Kidney capillary endothelial cell (primary cell): ENCODE measurements at regions not wholly inside any gene's neighbourhood (a gene's known extent, or its start where the extent isn't known, plus 50 kb on each side); places are given as distances from the start of the nearest gene placed in this dataset.
A peak's percentile ranks its signal among the peaks of the same experiment; 100 is the strongest.

Source experiments
- DNase-seq: peaks from one replicate; pipeline ENCODE4 v3.0.0-alpha.2; 2018; ENCODE audit warnings: low spot score

DNA sequence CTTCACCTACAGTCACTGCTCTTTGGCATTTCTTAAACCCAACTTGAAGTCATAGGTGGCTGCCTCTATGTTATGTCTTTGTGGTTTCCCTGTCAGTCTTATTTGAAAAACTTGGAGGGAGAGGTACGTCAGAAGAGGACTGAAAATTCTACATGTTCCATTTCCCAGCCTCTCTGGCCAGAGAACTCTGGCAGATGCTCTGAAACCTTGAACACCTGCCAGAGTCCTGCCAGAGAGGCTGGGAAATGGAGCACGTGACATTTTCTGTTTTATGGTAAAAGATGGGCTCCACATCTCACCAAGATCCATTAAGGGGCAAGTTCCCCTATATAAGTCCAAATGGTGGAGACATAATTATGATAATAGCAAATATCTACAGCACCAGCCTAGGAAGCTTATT lies 99.5 kb downstream of the MAFB start:
- DNase-seq = no peak

DNA sequence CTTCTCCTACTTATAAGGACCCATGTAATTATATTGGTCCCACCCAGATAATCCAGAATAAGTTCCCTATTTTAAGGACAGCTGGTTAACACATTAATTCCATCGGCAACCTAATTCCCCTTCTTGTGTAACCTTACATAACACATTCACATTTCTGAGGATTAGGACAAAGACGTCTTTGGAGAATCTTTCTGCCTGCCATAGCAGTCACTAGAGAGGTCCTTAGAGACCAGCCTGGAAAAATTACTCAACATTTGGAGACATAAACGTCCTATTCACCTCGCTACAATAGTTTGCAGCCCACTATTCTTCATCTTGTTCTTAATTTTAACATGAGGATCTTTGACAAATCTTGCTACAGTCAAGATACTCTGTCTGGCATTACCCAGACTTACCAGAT lies 100.1 kb downstream of the MAFB start:
- DNase-seq = no peak

DNA sequence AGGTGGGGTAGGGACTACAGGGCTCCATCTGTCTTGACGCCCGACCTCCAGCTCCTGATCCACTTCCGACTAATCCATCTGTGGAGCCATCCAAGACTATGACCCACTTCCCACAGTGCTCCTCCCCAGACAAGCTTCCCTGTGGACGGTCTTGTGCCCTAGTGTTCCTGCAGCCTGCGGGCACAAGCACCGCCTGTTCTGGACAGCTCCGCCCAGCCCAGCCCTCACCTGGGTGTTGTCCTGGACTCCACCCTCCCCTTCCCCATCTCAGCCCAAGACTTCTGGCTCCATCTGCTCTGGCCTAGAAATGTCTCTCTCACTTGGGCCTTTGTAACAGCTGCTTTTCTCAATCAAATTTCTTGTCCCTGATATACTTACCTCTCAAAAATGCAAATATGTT lies 102.0 kb downstream of the MAFB start:
- DNase-seq = no peak

DNA sequence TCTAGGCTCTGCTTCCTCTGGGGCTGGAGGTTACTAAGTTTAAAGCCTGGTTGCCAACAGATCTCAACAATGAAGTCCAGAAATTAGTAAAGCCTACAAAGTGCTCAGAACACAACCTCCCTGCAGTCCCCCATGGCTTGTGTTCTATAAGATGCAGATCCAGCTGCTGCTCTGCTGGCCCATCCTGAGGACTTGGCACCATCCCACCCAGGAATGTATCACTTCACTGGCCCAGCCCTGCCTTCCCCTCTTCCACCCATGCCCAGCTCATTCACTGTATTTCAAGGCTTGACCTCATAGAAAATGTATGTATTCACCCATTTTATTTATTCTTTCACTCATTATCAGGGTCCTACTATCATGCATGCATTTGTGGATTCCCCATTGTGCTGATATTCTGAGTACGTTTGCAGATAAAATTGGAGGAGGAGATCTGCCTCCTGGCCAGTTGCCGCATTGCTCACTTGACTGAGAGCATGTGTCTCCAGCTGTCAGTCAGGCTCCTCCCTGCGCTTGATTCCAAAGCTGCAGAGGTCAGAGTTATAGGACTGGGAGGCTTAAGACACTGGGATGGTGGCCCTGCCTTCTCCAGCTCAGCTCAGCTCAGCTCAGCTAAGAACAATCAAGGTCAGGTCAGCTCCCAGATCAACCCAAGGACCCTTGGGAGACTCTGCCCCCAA lies 104.8 kb downstream of the MAFB start:
- DNase-seq = no peak

DNA sequence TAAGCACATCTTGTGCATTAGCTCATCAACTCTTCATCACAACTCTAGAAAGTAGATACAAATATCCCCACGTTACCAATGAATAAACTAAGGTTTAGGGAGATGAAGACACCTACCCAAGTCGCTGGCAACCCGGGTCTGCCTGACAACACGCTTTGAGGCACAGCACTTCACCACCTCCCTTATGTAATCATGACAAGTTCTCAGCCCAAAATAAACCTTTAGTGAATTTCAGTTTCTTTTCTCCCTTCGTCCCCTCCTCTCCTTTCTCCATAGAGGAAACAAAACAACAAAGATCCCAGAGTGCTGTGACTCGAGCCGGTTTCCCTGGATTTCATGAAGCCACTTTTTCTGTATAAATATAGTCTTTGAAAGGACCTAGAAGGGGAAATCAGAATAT lies 105.4 kb downstream of the MAFB start:
- no peak for DNase-seq

DNA sequence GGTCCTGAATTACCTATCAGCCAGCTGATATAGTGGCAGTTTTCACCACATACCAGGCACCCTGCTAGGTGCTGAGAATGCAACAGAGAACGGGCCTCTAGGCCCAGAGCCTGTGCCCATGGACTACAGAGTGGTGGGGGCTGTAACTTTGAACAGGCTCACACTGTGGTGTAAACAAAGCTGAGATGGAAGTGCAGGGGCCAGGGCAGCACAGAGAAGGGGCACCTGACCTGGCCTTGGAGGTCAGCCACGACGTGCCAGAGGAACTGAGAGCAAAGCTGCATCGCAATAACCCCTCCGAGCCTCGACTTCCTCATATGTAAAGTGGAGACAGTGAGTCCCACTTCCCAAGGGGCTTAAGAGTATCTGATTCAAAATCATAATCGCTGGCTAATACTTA lies 105.8 kb downstream of the MAFB start:
- no peak for DNase-seq

DNA sequence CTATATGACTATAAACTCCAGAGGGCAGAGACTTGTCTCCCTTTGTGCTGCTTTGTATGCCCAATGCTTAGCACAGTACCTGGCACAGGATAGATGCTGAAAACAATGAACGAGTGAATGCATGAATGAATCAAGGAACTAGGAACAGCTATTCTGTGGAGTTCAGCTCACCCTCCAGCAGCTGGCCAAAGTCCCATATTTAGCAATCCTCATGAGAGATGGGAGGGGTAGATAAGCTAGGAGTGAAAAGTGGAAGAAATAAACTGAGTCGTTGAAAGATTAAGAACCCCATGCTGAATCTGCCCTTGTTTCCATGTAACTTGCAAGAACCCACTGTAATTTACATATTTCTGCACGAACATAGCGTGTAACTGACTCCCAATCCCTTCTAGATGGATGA lies 106.5 kb downstream of the MAFB start:
- DNase-seq = no peak

DNA sequence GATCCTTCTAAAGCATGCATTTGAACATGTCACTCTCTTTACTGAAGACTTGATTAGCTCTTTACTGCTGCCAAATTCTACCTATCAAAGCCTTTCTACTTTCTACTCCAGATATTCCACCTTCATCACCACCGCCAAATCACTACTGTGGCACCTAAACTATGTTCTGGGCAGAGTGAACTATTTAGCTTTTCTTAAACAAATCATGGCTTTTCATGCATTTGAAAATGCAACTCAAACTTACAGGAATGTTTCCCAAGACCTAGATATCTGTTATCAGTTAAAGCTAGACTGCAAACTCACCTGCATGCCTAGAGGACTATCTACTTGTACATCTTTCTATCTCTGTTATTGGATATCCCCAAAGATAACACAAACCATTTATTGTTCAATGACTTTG lies 109.3 kb downstream of the MAFB start:
- no peak for DNase-seq

GRCh38 chr20:40578961-40579360 lies 110.1 kb downstream of the MAFB start:
- no peak for DNase-seq

GRCh38 chr20:40575851-40576250 lies 113.2 kb downstream of the MAFB start:
- no peak for DNase-seq

GRCh38 chr20:40572251-40572650 lies 116.8 kb downstream of the MAFB start:
- no peak for DNase-seq

GRCh38 chr20:40571639-40572038 lies 117.4 kb downstream of the MAFB start:
- DNase-seq = no peak

DNA sequence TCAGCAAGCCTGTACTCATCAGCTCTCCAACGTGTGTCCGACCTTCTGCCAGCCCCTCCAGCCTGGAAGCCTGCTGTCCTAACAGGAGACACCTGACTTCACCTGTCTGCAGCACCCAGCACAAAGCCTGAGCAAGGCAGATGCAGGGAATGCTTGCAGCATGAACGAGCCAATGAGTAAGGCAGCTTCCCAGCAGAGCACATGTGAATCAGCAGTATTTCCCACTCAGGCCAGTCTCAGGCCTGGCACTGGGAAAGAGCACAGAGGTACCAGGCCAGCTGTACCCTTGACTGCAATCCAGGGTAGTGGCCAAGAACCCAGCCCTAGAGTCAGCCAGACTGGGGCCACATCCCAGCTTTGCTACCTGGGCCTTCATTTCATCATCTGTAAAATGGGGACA lies 120.8 kb downstream of the MAFB start:
- DNase-seq = no peak

DNA sequence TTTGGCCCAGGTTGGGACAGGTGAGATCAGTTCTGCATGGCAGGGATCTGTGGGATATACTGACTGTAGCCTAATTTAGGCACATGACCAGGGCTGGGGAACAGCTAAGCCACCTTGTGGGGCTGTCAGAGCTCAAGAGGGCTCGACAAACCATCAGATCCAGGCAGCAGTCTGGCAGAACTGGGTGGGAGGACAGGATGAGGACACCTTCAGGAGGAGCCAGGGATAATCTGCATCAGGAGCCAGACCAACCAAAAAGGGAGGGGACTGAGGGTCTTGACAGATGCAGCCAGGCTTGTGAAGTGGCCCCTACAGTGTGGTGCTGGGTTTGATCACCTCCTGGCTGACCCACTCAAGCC lies 123.4 kb downstream of the MAFB start:
- DNase-seq = no peak

DNA sequence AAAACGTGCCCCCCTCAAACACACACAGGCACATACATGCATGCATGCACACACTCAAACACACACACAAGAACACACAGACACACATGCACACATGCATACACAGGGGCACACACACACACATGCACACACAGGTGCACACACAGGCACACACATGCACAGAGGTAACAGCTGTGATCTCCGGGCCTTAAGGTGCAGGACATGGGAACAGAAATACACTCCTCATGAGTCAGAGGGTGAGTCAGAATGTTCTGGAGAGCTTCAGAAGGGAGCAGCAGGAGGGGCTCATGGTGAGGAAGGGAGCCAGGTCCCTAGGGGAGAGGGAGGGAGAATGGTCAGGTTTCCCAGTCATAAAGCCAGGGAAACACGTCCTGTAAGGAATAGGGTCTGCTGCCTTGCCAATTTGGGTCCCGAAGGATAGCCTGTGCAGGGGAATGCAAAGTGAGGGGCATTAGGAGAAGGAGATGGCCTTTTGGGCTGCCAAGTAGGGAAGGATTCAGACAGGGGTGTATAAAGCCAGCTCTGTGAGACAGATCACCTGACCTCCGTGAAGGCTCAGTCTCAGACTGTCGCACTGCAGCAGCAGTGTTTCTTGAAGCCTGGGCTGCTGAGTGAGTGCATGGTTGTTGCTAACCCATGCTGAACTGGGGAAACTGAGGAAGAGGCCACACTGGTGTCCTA lies 123.9 kb downstream of the MAFB start:
- DNase-seq = peak; percentile 59

GRCh38 chr20:40563296-40563950 lies 125.6 kb downstream of the MAFB start:
- no peak for DNase-seq

DNA sequence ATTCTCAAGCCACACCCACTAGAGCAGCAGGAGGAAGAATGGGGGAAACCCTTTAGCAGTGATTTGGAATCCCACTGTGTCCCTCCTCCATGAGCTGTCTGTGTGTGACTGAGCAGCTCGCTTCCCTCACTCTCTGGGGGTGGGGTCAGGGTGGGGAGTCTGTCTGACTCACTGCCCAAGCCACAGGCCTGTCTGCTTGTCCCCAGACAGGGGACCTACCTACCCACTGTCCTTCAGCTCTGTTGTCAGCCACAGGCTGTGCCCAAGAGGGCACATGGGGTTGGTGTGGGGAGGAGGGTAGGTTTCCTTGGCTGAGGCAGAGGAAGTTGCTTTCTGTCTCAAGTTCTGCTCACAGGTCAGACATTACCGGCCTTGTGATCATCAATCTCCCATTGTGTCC lies 127.0 kb downstream of the MAFB start:
- peak; percentile 28 for DNase-seq

DNA sequence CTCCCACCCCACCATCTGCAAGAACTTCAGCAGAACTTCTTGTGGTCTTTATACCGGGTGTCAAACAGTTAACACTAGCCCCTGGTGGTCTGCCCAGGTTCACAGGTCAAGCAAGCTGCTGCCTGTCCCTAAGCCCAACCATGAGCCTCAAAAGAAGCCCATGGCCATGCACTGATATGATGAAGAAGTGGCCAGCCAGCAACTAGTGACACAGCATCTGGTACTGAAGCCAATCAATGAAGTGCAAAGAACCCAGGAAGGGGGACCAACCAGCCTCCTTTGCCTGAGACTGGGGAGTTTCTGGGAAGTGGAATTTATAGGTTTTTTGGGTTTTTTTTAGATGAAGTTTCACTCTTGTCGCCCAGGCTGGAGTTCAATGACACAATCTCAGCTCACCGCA lies 127.8 kb downstream of the MAFB start:
- no peak for DNase-seq

GRCh38 chr20:40558212-40558611 lies 130.8 kb downstream of the MAFB start:
- DNase-seq = no peak

DNA sequence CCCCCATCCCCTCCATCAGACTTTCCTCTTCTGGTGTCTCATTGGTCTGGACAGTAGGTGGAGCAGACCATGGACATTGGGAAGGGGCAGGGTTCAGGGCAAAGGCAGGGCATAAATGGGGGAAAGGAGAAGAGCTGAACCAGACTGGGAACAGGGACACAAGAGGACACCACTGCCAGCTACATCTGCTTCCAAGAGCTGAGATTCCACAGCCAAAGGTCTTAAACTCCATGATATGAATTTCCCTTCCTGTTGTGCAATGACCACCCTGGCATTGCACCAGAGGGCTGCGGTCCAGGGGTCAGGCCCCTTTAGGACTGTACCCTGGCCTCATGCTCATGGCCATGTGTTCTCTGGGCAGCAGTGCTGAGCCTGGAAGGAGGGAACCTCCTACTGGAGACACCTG lies 137.9 kb downstream of the MAFB start:
- DNase-seq = no peak

DNA sequence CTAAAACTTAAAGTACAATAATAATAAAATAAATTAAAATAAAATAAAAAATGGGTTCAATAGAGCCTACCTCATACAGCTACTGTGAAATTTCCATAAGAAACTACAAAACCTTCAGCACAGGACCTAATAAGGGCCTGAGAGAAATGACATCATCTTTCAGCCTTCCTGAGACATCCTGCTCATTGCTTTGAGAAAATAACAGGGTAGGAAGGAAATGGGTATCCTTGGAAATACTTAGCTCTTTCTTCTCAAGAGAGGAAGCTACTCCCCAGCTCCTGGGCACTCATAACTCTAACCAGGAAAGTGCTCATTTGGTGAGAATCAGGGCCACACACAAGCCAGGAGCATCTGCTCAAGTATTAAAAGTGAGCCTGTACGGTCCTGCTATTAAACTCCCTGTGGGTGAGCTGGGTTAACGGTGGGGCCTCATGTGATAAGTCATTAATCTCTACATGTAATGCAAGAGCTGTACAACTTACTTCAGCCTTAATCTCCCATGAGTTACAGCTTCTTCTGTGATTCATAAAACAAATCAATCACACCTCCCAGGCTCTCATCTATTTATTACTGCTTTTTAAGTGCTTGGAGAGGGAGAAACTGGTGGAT lies 141.4 kb downstream of the MAFB start:
- peak; percentile 57 for DNase-seq

- DNase-seq = no peak
These were observed 143.6 kb downstream of the MAFB start for GRCh38 chr20:40545478-40545877.

GRCh38 chr20:40542065-40542464 lies 147.0 kb downstream of the MAFB start:
- no peak for DNase-seq
